Liver (tissue), 8 donors: ENCODE measurements at regions not wholly inside any gene's neighbourhood (a gene's known extent, or its start where the extent isn't known, plus 50 kb on each side); places are given as distances from the start of the nearest gene placed in this dataset.

Experiments used
- DNase-seq: peaks from one replicate; pipeline ENCODE4 v3.0.0-alpha.2; 2017; ENCODE audit warnings: low spot score
- H3K27ac ChIP-seq, 2 donors: one replicate each; pipeline ENCODE4 v1.7.0; 2013; ENCODE audit warnings: inconsistent platforms in 2 of 2, low read length in 2 of 2, control low read depth in 1 of 2, low read depth in 1 of 2, mild to moderate bottlenecking in 1 of 2
- H3K27me3 ChIP-seq, 4 donors: one replicate each; pipeline versions ENCODE4 v1.6.1 to v1.7.0; 2013; ENCODE audit warnings: low read length in 3 of 4, inconsistent platforms in 1 of 4, mild to moderate bottlenecking in 1 of 4, moderate library complexity in 1 of 4; ENCODE audit not compliant: control insufficient read depth in 4 of 4, insufficient read depth in 4 of 4
- H3K36me3 ChIP-seq, 4 donors: one replicate each; pipeline versions ENCODE4 v1.6.1 to v1.7.0; 2013; ENCODE audit warnings: low read length in 3 of 4, mild to moderate bottlenecking in 3 of 4, low read depth in 1 of 4, moderate library complexity in 1 of 4; ENCODE audit not compliant: control insufficient read depth in 4 of 4, insufficient read depth in 3 of 4
- H3K4me1 ChIP-seq, 4 donors: one replicate each; pipeline versions ENCODE4 v1.6.1 to v1.7.0; 2013; ENCODE audit warnings: low read length in 3 of 4, mild to moderate bottlenecking in 3 of 4, moderate library complexity in 1 of 4; ENCODE audit not compliant: control insufficient read depth in 4 of 4, insufficient read depth in 4 of 4
- H3K4me3 ChIP-seq, 3 donors: one replicate each; pipeline versions ENCODE4 v1.6.1 to v1.7.0; 2013; ENCODE audit warnings: low read length in 3 of 3, control low read depth in 1 of 3, low read depth in 1 of 3, mild to moderate bottlenecking in 1 of 3
- H3K9ac ChIP-seq, 2 donors: one replicate each; pipeline ENCODE4 v1.7.0; 2013; ENCODE audit warnings: low read length in 2 of 2, mild to moderate bottlenecking in 2 of 2, moderate library complexity in 2 of 2, control low read depth in 1 of 2, low read depth in 1 of 2
- H3K9me3 ChIP-seq, 4 donors: one replicate each; pipeline versions ENCODE4 v1.6.1 to v1.7.0; 2013; ENCODE audit warnings: low read length in 3 of 4; ENCODE audit not compliant: control insufficient read depth in 4 of 4
- EGR1 ChIP-seq, 2 donors: IDR thresholded peaks; 2 replicates each; pipeline ENCODE4 v1.6.1; 2016 to 2018; ENCODE audit warnings: antibody characterized with exemption in 2 of 2, low read depth in 2 of 2
- FOXA1 ChIP-seq: IDR thresholded peaks from 2 replicates; pipeline ENCODE4 v1.6.1; 2016; ENCODE audit warnings: antibody characterized with exemption
- FOXA2 ChIP-seq: IDR thresholded peaks from 2 replicates; pipeline ENCODE4 v1.6.1; 2016; ENCODE audit warnings: antibody characterized with exemption
- GABPA ChIP-seq, 2 donors: IDR thresholded peaks in 1 of 2; conservative IDR thresholded peaks in 1 of 2; 2 replicates each; pipeline ENCODE4 v1.6.1; 2016; ENCODE audit warnings: antibody characterized with exemption in 2 of 2, mild to moderate bottlenecking in 1 of 2, moderate library complexity in 1 of 2
- HNF4A ChIP-seq, 2 donors: conservative IDR thresholded peaks; 2 replicates each; pipeline ENCODE4 v1.6.1; 2016; ENCODE audit warnings: antibody characterized with exemption in 2 of 2, mild to moderate bottlenecking in 2 of 2
- HNF4G ChIP-seq: IDR thresholded peaks from 2 replicates; pipeline ENCODE4 v1.6.1; 2016; ENCODE audit warnings: antibody characterized with exemption
- JUND ChIP-seq, 2 donors: IDR thresholded peaks; 2 replicates each; pipeline ENCODE4 v1.6.1; 2016; ENCODE audit warnings: antibody characterized with exemption in 2 of 2
- NR2F2 ChIP-seq: IDR thresholded peaks from 2 replicates; pipeline ENCODE4 v1.6.1; 2016; ENCODE audit warnings: antibody characterized with exemption
- RAD21 ChIP-seq, 2 donors: IDR thresholded peaks; 2 replicates each; pipeline ENCODE4 v1.6.1; 2016; ENCODE audit warnings: antibody characterized with exemption in 2 of 2, mild to moderate bottlenecking in 2 of 2
- RXRA ChIP-seq, 2 donors: IDR thresholded peaks; 2 replicates each; pipeline ENCODE4 v1.6.1; 2017 to 2018; ENCODE audit warnings: antibody characterized with exemption in 2 of 2, mild to moderate bottlenecking in 1 of 2
- SP1 ChIP-seq: IDR thresholded peaks from 2 replicates; pipeline ENCODE4 v1.6.1; 2018; ENCODE audit warnings: antibody characterized with exemption, mild to moderate bottlenecking
- TAF1 ChIP-seq: conservative IDR thresholded peaks from 2 replicates; pipeline ENCODE4 v1.6.1; 2016; ENCODE audit warnings: antibody characterized with exemption, mild to moderate bottlenecking
- YY1 ChIP-seq: IDR thresholded peaks from 2 replicates; pipeline ENCODE4 v1.6.1; 2016; ENCODE audit warnings: antibody characterized with exemption, mild to moderate bottlenecking
- WGBS: extraction: QIAGEN DNeasy Blood & Tissue Kit; methylation state at CpG from one replicate; pipeline ENCODE4 v1.1.7; 2013; 5-methylcytosine and 5-hydroxymethylcytosine counted together
- TF ChIP-seq, protein P1 (sequence below): IDR thresholded peaks from 2 replicates; pipeline ENCODE4 v1.6.1; 2016; ENCODE audit warnings: antibody characterized with exemption
- TF ChIP-seq, protein P2 (sequence below): fragments of 150-350 bp; IDR thresholded peaks from 2 replicates; pipeline ENCODE4 v1.5.1; 2017; ENCODE audit warnings: improper control_type of control experiment, low read depth, low read length; ENCODE audit not compliant: missing input control
- TF ChIP-seq, protein P3 (sequence below): IDR thresholded peaks from 2 replicates; pipeline ENCODE4 v1.6.1; 2016; ENCODE audit warnings: antibody characterized with exemption
- TF ChIP-seq, protein P4 (sequence below): IDR thresholded peaks from 2 replicates; pipeline ENCODE4 v1.6.1; 2016; ENCODE audit warnings: antibody characterized with exemption
- TF ChIP-seq, protein P5 (sequence below): IDR thresholded peaks from 2 replicates; pipeline ENCODE4 v1.6.1; 2016; ENCODE audit warnings: antibody characterized with exemption, mild to moderate bottlenecking
- donor health status: healthy.
- donor health status: healthy.
- donor health status: healthy.
- donor health status: healthy.
- donor health status: healthy.

DNA sequence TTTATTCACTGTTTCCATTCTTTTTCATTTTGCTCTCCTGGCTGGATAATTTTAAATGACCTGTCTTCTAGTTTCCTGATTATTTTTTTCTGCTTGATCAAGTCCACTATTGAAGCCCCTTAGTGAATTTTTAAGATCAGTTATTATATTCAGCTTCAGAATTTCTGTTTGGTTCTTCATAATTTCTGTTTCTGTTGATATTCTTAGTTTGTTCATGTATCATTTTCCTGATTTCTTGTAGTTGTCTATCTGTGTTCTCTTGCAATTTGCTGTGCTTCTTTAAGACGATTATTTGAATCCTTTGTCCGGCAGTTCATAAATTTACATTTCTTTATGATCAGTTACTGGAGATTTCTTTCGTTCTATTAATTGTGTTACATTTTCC lies 75.2 kb upstream of the CCDC71L start (continued):
- TF ChIP-seq SP1 (no peak), NR2F2 (no peak)
- TF ChIP-seq, protein P1, sequence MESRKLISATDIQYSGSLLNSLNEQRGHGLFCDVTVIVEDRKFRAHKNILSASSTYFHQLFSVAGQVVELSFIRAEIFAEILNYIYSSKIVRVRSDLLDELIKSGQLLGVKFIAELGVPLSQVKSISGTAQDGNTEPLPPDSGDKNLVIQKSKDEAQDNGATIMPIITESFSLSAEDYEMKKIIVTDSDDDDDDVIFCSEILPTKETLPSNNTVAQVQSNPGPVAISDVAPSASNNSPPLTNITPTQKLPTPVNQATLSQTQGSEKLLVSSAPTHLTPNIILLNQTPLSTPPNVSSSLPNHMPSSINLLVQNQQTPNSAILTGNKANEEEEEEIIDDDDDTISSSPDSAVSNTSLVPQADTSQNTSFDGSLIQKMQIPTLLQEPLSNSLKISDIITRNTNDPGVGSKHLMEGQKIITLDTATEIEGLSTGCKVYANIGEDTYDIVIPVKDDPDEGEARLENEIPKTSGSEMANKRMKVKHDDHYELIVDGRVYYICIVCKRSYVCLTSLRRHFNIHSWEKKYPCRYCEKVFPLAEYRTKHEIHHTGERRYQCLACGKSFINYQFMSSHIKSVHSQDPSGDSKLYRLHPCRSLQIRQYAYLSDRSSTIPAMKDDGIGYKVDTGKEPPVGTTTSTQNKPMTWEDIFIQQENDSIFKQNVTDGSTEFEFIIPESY: no peak

DNA sequence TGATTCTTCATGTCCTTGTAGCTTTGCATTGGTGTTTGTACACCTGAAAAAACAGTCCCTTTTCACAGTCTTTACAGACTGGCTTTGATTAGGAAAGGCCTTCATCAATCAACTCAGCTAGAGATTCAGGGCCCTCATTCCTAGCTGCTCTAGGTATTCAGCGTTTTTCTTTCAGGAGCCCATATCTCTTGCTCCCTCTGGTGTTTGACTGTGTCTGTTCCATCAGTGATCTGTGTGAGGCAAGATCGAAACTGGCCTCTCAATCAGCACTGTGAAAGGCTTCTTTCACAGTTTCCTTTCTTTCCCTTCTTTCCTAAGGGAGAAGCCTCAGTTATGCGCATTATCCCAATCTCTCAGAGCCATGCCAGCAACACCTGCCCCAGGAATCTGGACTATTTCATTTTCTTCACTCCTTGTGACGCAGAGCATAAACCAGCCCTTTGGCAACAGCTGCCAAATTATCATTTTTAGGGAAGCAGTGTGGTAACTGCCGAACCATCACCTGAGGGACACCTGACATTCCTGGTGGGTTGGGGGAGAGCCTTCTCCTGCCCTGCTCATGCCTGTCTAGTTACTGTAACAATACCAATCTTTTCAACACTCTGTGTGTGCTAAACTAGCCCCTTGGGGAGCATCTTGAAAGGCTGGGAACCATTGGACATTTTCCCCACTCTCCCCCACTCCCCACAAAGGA lies 75.7 kb upstream of the CCDC71L start:
- peaks cover 0 to 6% (median 4%) of the 10 kb centered on the region in 4 donors for H3K4me1 ChIP-seq

More for the DNA sequence above, 75.7 kb upstream of the CCDC71L start:
- Histone ChIP-seq H3K4me3 (no peak overlapping the region), H3K36me3 (no peaks in the 10 kb centered on the region), H3K9ac (peak overlapping the region; percentile 44 to 47), H3K27ac (peak overlapping the region; percentile 56 to 57), H3K9me3 (no peaks in the 10 kb centered on the region), H3K27me3 (no peaks in the 10 kb centered on the region)
- no peak for DNase-seq
- WGBS: 39% methylated on average over 5 of the region's 5 CpGs
- TF ChIP-seq HNF4A (conservative IDR thresholded peaks at IDR 0.05) (peak in 1 of 2 donors; percentile 22), JUND (IDR thresholded peaks at IDR 0.05) (no peak), RXRA (IDR thresholded peaks at IDR 0.05) (peak; percentile 11 to 48), FOXA1 (no peak), SP1 (peak; percentile 16), TAF1 (no peak), YY1 (no peak), FOXA2 (no peak), NR2F2 (no peak), HNF4G (no peak), RAD21 (IDR thresholded peaks at IDR 0.05) (peak; percentile 97 to 98), GABPA (IDR thresholded peaks at IDR 0.05 in 1 of 2, conservative IDR thresholded peaks at IDR 0.05 in 1 of 2) (no peak), EGR1 (IDR thresholded peaks at IDR 0.05; ENCODE audit: low read depth in 2 of 2) (no peak)
- TF ChIP-seq, protein P2, sequence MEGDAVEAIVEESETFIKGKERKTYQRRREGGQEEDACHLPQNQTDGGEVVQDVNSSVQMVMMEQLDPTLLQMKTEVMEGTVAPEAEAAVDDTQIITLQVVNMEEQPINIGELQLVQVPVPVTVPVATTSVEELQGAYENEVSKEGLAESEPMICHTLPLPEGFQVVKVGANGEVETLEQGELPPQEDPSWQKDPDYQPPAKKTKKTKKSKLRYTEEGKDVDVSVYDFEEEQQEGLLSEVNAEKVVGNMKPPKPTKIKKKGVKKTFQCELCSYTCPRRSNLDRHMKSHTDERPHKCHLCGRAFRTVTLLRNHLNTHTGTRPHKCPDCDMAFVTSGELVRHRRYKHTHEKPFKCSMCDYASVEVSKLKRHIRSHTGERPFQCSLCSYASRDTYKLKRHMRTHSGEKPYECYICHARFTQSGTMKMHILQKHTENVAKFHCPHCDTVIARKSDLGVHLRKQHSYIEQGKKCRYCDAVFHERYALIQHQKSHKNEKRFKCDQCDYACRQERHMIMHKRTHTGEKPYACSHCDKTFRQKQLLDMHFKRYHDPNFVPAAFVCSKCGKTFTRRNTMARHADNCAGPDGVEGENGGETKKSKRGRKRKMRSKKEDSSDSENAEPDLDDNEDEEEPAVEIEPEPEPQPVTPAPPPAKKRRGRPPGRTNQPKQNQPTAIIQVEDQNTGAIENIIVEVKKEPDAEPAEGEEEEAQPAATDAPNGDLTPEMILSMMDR: peak; percentile 81
- TF ChIP-seq, protein P3, sequence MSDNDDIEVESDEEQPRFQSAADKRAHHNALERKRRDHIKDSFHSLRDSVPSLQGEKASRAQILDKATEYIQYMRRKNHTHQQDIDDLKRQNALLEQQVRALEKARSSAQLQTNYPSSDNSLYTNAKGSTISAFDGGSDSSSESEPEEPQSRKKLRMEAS: no peak
- TF ChIP-seq, protein P4, sequence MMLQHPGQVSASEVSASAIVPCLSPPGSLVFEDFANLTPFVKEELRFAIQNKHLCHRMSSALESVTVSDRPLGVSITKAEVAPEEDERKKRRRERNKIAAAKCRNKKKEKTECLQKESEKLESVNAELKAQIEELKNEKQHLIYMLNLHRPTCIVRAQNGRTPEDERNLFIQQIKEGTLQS: no peak
- TF ChIP-seq, protein P5, sequence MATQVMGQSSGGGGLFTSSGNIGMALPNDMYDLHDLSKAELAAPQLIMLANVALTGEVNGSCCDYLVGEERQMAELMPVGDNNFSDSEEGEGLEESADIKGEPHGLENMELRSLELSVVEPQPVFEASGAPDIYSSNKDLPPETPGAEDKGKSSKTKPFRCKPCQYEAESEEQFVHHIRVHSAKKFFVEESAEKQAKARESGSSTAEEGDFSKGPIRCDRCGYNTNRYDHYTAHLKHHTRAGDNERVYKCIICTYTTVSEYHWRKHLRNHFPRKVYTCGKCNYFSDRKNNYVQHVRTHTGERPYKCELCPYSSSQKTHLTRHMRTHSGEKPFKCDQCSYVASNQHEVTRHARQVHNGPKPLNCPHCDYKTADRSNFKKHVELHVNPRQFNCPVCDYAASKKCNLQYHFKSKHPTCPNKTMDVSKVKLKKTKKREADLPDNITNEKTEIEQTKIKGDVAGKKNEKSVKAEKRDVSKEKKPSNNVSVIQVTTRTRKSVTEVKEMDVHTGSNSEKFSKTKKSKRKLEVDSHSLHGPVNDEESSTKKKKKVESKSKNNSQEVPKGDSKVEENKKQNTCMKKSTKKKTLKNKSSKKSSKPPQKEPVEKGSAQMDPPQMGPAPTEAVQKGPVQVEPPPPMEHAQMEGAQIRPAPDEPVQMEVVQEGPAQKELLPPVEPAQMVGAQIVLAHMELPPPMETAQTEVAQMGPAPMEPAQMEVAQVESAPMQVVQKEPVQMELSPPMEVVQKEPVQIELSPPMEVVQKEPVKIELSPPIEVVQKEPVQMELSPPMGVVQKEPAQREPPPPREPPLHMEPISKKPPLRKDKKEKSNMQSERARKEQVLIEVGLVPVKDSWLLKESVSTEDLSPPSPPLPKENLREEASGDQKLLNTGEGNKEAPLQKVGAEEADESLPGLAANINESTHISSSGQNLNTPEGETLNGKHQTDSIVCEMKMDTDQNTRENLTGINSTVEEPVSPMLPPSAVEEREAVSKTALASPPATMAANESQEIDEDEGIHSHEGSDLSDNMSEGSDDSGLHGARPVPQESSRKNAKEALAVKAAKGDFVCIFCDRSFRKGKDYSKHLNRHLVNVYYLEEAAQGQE: no peak
- TF ChIP-seq, protein P1: no peak
